ENCODE measurements at regions not wholly inside any gene's neighbourhood (a gene's known extent, or its start where the extent isn't known, plus 50 kb on each side); places are given as distances from the start of the nearest gene placed in this dataset.

GRCh38 chr3:6168256-6168655 is 692.7 kb upstream of the GRM7 start:
- TF ChIP-seq CTCF (IDR thresholded peaks at IDR 0.05): no peak
- TF ChIP-seq POLR2A (IDR thresholded peaks at IDR 0.05): no peak

Measured in testis (tissue), 2 donors.